Neuronal stem cell (in vitro differentiated cells): ENCODE measurements at regions not wholly inside any gene's neighbourhood (a gene's known extent, or its start where the extent isn't known, plus 50 kb on each side); places are given as distances from the start of the nearest gene placed in this dataset.
"Not testable (repeated sequence)": the region's sequence is repeated elsewhere in the genome, so short reads cannot be mapped to it uniquely, and the experiment has no call there.

Source experiments
- DNase-seq: peaks from one replicate; pipeline ENCODE4 v3.0.0-alpha.2; 2013; ENCODE audit warnings: low spot score
- H2AFZ ChIP-seq: one replicate; pipeline ENCODE4 v1.6.1; 2013; ENCODE audit warnings: mild to moderate bottlenecking, low read length, inconsistent platforms
- H2AK5ac ChIP-seq: 2 replicates; pipeline ENCODE4 v1.6.1; 2013; ENCODE audit warnings: low read depth, mild to moderate bottlenecking, inconsistent platforms, low read length, moderate library complexity, mixed read lengths
- H2BK120ac ChIP-seq: 2 replicates; pipeline ENCODE4 v1.6.1; 2013; ENCODE audit warnings: low read depth, mild to moderate bottlenecking, inconsistent platforms, low read length, moderate library complexity, mixed read lengths
- H2BK12ac ChIP-seq: one replicate; pipeline ENCODE4 v1.6.1; 2013; ENCODE audit warnings: low read length, inconsistent platforms
- H2BK15ac ChIP-seq: 2 replicates; pipeline ENCODE4 v1.6.1; 2013; ENCODE audit warnings: mild to moderate bottlenecking, low read length, inconsistent platforms, mixed read lengths
- H2BK5ac ChIP-seq: one replicate; pipeline ENCODE4 v1.6.1; 2013; ENCODE audit warnings: inconsistent platforms, mild to moderate bottlenecking, low read length, moderate library complexity
- H3K14ac ChIP-seq: one replicate; pipeline ENCODE4 v1.6.1; 2013; ENCODE audit warnings: low read length, inconsistent platforms
- H3K18ac ChIP-seq: 2 replicates; pipeline ENCODE4 v1.6.1; 2013; ENCODE audit warnings: low read length, inconsistent platforms
- H3K23ac ChIP-seq: 2 replicates; pipeline ENCODE4 v1.6.1; 2013; ENCODE audit warnings: low read depth, mild to moderate bottlenecking, mixed read lengths, low read length, inconsistent platforms; ENCODE audit not compliant: poor library complexity
- H3K27ac ChIP-seq: replicated peaks from 3 replicates; pipeline ENCODE4 v1.5.1; 2013; ENCODE audit warnings: low read length, inconsistent platforms
- H3K27me3 ChIP-seq, 3 experiments: 2 replicates each; pipeline ENCODE4 v1.6.1; 2013; ENCODE audit warnings: low read length in 3 of 3, mild to moderate bottlenecking in 2 of 3, inconsistent platforms in 1 of 3, low read depth in 1 of 3, mixed read lengths in 1 of 3, moderate library complexity in 1 of 3; ENCODE audit not compliant: control insufficient read depth in 3 of 3, insufficient read depth in 3 of 3
- H3K36me3 ChIP-seq, 2 donors: replicated peaks in 1 of 2; 2 replicates each; pipeline ENCODE4 v1.6.1; 2013; ENCODE audit warnings: low read length in 2 of 2; ENCODE audit not compliant: control insufficient read depth in 2 of 2, insufficient read depth in 2 of 2
- H3K4ac ChIP-seq: 2 replicates; pipeline ENCODE4 v1.6.1; 2013; ENCODE audit warnings: inconsistent platforms, mild to moderate bottlenecking, low read length, moderate library complexity
- H3K4me1 ChIP-seq, 2 donors: 1 replicate in 1 of 2; 2 replicates in 1 of 2; pipeline ENCODE4 v1.6.1; 2013; ENCODE audit warnings: low read length in 2 of 2, low read depth in 1 of 2; ENCODE audit not compliant: control insufficient read depth in 2 of 2, insufficient read depth in 1 of 2
- H3K4me2 ChIP-seq: one replicate; pipeline ENCODE4 v1.6.1; 2013; ENCODE audit warnings: mild to moderate bottlenecking, low read length, inconsistent platforms; ENCODE audit not compliant: insufficient read depth, poor library complexity, severe bottlenecking
- H3K4me3 ChIP-seq, 2 donors: 2 replicates each; pipeline ENCODE4 v1.5.1; 2013; ENCODE audit warnings: low read length in 2 of 2, mild to moderate bottlenecking in 2 of 2, inconsistent platforms in 1 of 2, moderate library complexity in 1 of 2
- H3K79me1 ChIP-seq: one replicate; pipeline ENCODE4 v1.6.1; 2013; ENCODE audit warnings: low read depth, mild to moderate bottlenecking, inconsistent platforms, low read length, moderate library complexity
- H3K9ac ChIP-seq: one replicate; pipeline ENCODE4 v1.6.1; 2013; ENCODE audit warnings: mild to moderate bottlenecking, low read depth, low read length, inconsistent platforms; ENCODE audit not compliant: poor library complexity
- H3K9me3 ChIP-seq, 2 donors: replicated peaks in 1 of 2; 2 replicates each; pipeline versions ENCODE3 to v1.6.1; 2013; ENCODE audit warnings: low read length in 2 of 2, mild to moderate bottlenecking in 2 of 2, inconsistent platforms in 1 of 2, low read depth in 1 of 2, mixed read lengths in 1 of 2, moderate library complexity in 1 of 2; ENCODE audit not compliant: control insufficient read depth in 2 of 2, insufficient read depth in 1 of 2
- H4K8ac ChIP-seq: one replicate; pipeline ENCODE4 v1.6.1; 2013; ENCODE audit warnings: low read depth, mild to moderate bottlenecking, inconsistent platforms, low read length, moderate library complexity
- H4K91ac ChIP-seq: one replicate; pipeline ENCODE4 v1.6.1; 2013; ENCODE audit warnings: low read length, low read depth, mild to moderate bottlenecking, inconsistent platforms; ENCODE audit not compliant: poor library complexity
- whole genome bisulfite sequencing, 2 donors: extraction: QIAGEN DNeasy Blood & Tissue Kit; methylation state at CpG; one replicate each; pipeline ENCODE4 v1.1.7; 2013; ENCODE audit warnings: missing lambda C conversion rate in 2 of 2, mixed read lengths in 1 of 2; ENCODE audit not compliant: insufficient read length in 2 of 2, insufficient replicate concordance in 1 of 2; ENCODE audit errors: extremely low coverage in 2 of 2; 5-methylcytosine and 5-hydroxymethylcytosine counted together

DNA sequence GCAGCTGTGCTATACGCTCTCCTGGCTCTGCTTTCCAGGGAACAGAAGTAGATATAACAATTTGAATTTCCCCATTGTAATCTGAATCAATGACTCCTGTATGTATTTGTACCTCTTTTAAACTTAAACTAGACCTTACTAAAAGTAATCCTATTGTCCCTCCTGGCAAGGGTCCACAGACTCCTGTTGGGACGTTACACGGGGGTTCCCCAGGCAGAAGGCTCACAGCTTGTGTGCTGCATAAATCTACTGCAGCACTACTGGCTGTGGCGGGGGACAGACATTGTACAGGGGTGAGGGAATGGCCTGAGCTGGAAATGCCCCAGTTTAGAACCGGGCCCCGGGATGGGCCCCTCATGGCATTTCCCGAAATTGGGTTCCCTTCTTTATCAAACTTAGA lies 432.2 kb upstream of the SGO1 start:
- not testable (repeated sequence) for H3K27ac ChIP-seq, H3K27me3 ChIP-seq, H3K4me3 ChIP-seq, H3K9me3 ChIP-seq, H2AK5ac ChIP-seq, H4K8ac ChIP-seq, H2AFZ ChIP-seq, H2BK120ac ChIP-seq, H3K23ac ChIP-seq, H2BK15ac ChIP-seq, H3K4me1 ChIP-seq, H3K4me2 ChIP-seq, H4K91ac ChIP-seq, H2BK5ac ChIP-seq, H3K14ac ChIP-seq, H3K18ac ChIP-seq, H3K9ac ChIP-seq, H2BK12ac ChIP-seq, H3K36me3 ChIP-seq, DNase-seq, H3K79me1 ChIP-seq, H3K4ac ChIP-seq
- WGBS, 2 donors, result no CpG with 5 or more reads among the region's 7 CpGs

DNA sequence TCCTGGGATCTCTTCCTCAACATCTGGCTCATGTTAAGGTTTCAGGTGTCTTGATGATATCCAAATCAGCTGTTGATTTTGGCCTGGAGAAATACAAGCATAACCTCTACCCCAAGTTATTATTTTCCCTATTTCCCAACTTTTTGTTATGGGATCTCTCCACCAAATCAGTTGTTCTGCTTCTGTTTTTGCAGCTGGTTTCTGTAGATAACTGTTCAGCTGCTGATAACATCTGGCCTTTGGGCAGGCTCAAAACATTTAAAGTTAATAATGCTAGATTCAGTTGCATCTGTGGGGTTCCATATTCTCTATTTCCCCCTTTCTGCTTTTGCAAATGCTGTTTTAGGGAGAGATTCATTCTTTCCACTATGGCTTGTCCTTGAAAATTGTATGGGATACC lies 430.0 kb upstream of the SGO1 start:
- H2BK5ac ChIP-seq, DNase-seq, H2BK12ac ChIP-seq, H2AFZ ChIP-seq, H2BK15ac ChIP-seq, H4K91ac ChIP-seq, H3K4me3 ChIP-seq, H3K18ac ChIP-seq, H3K4ac ChIP-seq, H3K4me2 ChIP-seq, H3K27me3 ChIP-seq, H3K9me3 ChIP-seq, H2BK120ac ChIP-seq, H2AK5ac ChIP-seq, H3K36me3 ChIP-seq, H4K8ac ChIP-seq, H3K9ac ChIP-seq, H3K4me1 ChIP-seq, H3K27ac ChIP-seq, H3K79me1 ChIP-seq, H3K14ac ChIP-seq, H3K23ac ChIP-seq: not testable (repeated sequence)

DNA sequence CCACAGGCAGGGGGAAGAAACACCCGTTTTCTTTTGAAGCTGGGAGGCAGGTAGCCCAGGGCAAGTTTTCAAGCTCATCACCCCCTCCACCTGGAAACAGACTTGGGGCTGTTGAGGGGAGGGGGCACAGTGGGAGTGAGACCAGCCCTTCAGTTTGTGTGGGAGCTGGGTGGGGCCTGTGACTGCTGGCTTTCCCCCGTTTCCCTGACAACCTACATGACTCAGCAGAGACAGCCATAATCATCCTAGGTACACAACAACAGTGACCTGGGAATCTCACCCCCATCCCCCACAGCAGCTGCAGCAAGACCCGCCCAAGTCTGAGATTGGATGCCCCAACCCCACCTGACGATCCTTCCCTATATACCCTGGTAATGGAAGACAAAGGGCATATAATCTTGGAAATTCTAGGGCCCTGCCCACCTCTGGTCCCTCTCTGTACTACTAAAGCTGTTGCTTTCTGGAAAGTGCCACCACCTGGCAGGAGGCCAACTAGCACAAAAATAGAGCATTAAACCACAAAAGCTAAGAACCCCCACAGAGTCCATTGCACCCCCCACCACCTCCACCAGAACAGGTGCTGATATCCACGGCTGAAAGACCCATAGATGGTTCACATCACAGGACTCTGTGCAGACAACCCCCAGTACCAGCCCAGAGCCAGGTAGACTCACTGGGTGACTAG lies 422.2 kb upstream of the SGO1 start:
- Histone ChIP-seq H2BK15ac (no peak overlapping the region), H2AK5ac (no peak overlapping the region), H3K18ac (no peak overlapping the region), H3K9me3 (no peaks in the 10 kb centered on the region), H3K36me3 (no peaks in the 10 kb centered on the region), H3K79me1 (no peaks in the 10 kb centered on the region), H3K14ac (no peak overlapping the region), H3K9ac (no peak overlapping the region), H3K27ac (no peak overlapping the region), H2AFZ (peak overlapping the region; percentile 11), H4K8ac (no peak overlapping the region), H3K27me3 (no peaks in the 10 kb centered on the region), H2BK5ac (no peak overlapping the region), H3K4me2 (no peak overlapping the region), H3K4ac (no peak overlapping the region), H2BK12ac (no peak overlapping the region), H3K23ac (no peak overlapping the region), H3K4me1 (peaks cover 0 to 2% of the 10 kb centered on the region in 2 donors), H2BK120ac (no peak overlapping the region), H4K91ac (no peak overlapping the region), H3K4me3 (no peak overlapping the region)
- no CpG with 5 or more reads among the region's 5 CpGs for WGBS, 2 donors
- no peak for DNase-seq

DNA sequence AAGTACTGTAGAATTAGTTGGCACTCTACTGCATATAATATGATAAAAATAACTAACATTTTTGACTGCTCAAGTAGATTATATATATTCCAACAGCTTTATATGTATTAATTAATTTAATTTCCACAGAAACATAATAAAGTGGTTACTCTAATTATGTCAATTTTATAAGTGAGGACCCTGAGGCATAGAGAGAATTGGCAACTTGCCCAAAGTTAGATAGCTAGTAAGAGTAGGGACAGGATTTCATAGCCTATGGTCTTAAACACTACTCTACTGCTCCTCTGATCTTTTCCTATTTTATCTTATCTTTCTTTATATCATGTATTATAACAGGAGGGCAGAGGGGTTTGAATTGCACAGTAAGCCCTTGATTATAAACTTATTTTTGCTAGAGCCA lies 418.7 kb upstream of the SGO1 start:
- H3K14ac ChIP-seq, result no peak overlapping the region
- H3K36me3 ChIP-seq, result no peaks in the 10 kb centered on the region
- H3K9ac ChIP-seq, result no peak overlapping the region
- no peak overlapping the region for H2BK15ac ChIP-seq
- no peak overlapping the region for H2BK5ac ChIP-seq
- H2AK5ac ChIP-seq, result no peak overlapping the region
- no peak overlapping the region for H2BK12ac ChIP-seq
- H3K4me3 ChIP-seq, result no peak overlapping the region
- H3K4me1 ChIP-seq, result peaks cover 0 to 2% of the 10 kb centered on the region in 2 donors
- H3K79me1 ChIP-seq, result no peaks in the 10 kb centered on the region
- H3K27me3 ChIP-seq, result no peaks in the 10 kb centered on the region
- no peaks in the 10 kb centered on the region for H3K9me3 ChIP-seq
- no peak overlapping the region for H2AFZ ChIP-seq
- no peak overlapping the region for H3K27ac ChIP-seq
- no peak overlapping the region for H2BK120ac ChIP-seq
- H3K4me2 ChIP-seq, result no peak overlapping the region
- H3K18ac ChIP-seq, result no peak overlapping the region
- no peak for DNase-seq
- H4K8ac ChIP-seq, result no peak overlapping the region
- H3K23ac ChIP-seq, result no peak overlapping the region
- no peak overlapping the region for H4K91ac ChIP-seq
- H3K4ac ChIP-seq, result no peak overlapping the region
